PC-9 (cell line): ENCODE measurements at regions not wholly inside any gene's neighbourhood (a gene's known extent, or its start where the extent isn't known, plus 50 kb on each side); places are given as distances from the start of the nearest gene placed in this dataset.

Source experiments
- BruUV-seq: library from RNA; stranded (reverse); fragments of 400-500 nt; replicated peaks from 2 replicates; lab custom pipeline; 2021; lab: Mats Ljungman, UMichigan
- CTCF ChIA-PET: fragments of 300-600 bp; sonication (Branson Sonifier 250); formaldehyde crosslinking; loops from one replicate; lab custom pipeline; 2022; ENCODE audit warnings: antibody characterized with exemption; lab: Charles Lee
- POLR2A ChIA-PET: fragments of 300-600 bp; sonication (Branson Sonifier 250); formaldehyde crosslinking; loops from one replicate; lab custom pipeline; 2022; ENCODE audit warnings: antibody characterized with exemption; ENCODE audit not compliant: unreplicated experiment; lab: Charles Lee
- DNase-seq, 2 experiments: peaks; one replicate each; pipeline versions ENCODE4 v3.0.0 to v3.0.0-alpha.2; 2015 to 2022; ENCODE audit warnings: mixed read lengths in 1 of 2
- H2AFZ ChIP-seq: fragments of 200-600 bp; sonication (generic); 2 replicates; pipeline ENCODE4 v1.8.1; 2017; ENCODE audit warnings: antibody characterized with exemption
- H3F3A ChIP-seq: fragments of 200-600 bp; sonication (generic); 2 replicates; pipeline ENCODE4 v1.8.1; 2017; ENCODE audit warnings: antibody characterized with exemption, mild to moderate bottlenecking, low read depth; ENCODE audit not compliant: insufficient read depth
- H3K27ac ChIP-seq: fragments of 200-600 bp; sonication (generic); 2 replicates; pipeline ENCODE4 v1.6.1; 2016; ENCODE audit warnings: mixed run types
- H3K27me3 ChIP-seq: fragments of 200-600 bp; sonication (generic); 2 replicates; pipeline ENCODE4 v1.6.1; 2016; ENCODE audit warnings: low read depth, mixed run types; ENCODE audit not compliant: insufficient read depth
- H3K36me3 ChIP-seq: fragments of 200-600 bp; sonication (generic); 2 replicates; pipeline ENCODE4 v1.6.1; 2016; ENCODE audit warnings: low read depth, mixed run types
- H3K4me1 ChIP-seq: fragments of 200-600 bp; sonication (generic); replicated peaks from 2 replicates; pipeline ENCODE4 v1.6.1; 2016; ENCODE audit warnings: mixed run types; ENCODE audit not compliant: insufficient read depth
- H3K4me2 ChIP-seq: fragments of 200-600 bp; sonication (generic); 2 replicates; pipeline ENCODE4 v1.6.1; 2017; ENCODE audit warnings: mixed run types
- H3K4me3 ChIP-seq: fragments of 200-600 bp; sonication (generic); 2 replicates; pipeline ENCODE4 v1.6.1; 2016; ENCODE audit warnings: mixed run types
- H3K79me2 ChIP-seq: fragments of 200-600 bp; sonication (generic); 2 replicates; pipeline ENCODE4 v1.6.1; 2017; ENCODE audit warnings: low read depth, mixed run types
- H3K9me2 ChIP-seq: fragments of 200-600 bp; sonication (generic); 2 replicates; pipeline ENCODE4 v1.8.1; 2017; ENCODE audit warnings: mild to moderate bottlenecking; ENCODE audit not compliant: insufficient read depth
- H3K9me3 ChIP-seq: fragments of 200-600 bp; sonication (generic); 2 replicates; pipeline ENCODE4 v1.8.1; 2016; ENCODE audit warnings: low read depth; ENCODE audit not compliant: insufficient read depth
- H4K20me1 ChIP-seq: fragments of 200-600 bp; sonication (generic); 2 replicates; pipeline ENCODE4 v1.8.1; 2017; ENCODE audit not compliant: insufficient read depth
- CTCF ChIP-seq: fragments of 200-600 bp; sonication (generic); conservative IDR thresholded peaks from 2 replicates; pipeline ENCODE4 v1.6.1; 2017; ENCODE audit warnings: mixed run types, antibody characterized with exemption, mild to moderate bottlenecking, moderate library complexity
- EZH2 ChIP-seq: fragments of 200-600 bp; sonication (generic); IDR thresholded peaks from 2 replicates; pipeline ENCODE4 v1.8.0; 2017; ENCODE audit warnings: antibody characterized with exemption, low read depth
- intact Hi-C: fragments of 100-400 bp; cut with micrococcal nuclease; formaldehyde crosslinking; loops from one replicate; pipeline ENCODE4 v1.10.0; 2022; ENCODE audit not compliant: unreplicated experiment

GRCh38 chr20:57076152-57076652 is 190.2 kb downstream of the BMP7 start:
- H2AFZ ChIP-seq: peak overlapping the region; percentile 61; the same call in 1 of the 2 replicates

GRCh38 chr20:57076951-57077350 is 189.5 kb downstream of the BMP7 start:
- no TSS peak for BruUV-seq
- Histone ChIP-seq H3K79me2 (no peaks in the 10 kb centered on the region), H3K4me1 (peaks cover 20% of the 10 kb centered on the region), H2AFZ (peak overlapping the region; percentile 61; the same call in 1 of the 2 replicates), H3F3A (peaks cover 22% of the 10 kb centered on the region), H3K27ac (peak overlapping the region; percentile 70), H3K4me3 (no peak overlapping the region), H4K20me1 (no peaks in the 10 kb centered on the region), H3K9me2 (no peaks in the 10 kb centered on the region), H3K4me2 (peak overlapping the region; percentile 65), H3K36me3 (no peaks in the 10 kb centered on the region), H3K27me3 (no peaks in the 10 kb centered on the region), H3K9me3 (peaks cover 18% of the 10 kb centered on the region; the same call in 1 of the 2 replicates)
- TF ChIP-seq EZH2: no peak
- no peak for TF ChIP-seq CTCF
- POLR2A ChIA-PET: no interaction called here
- CTCF ChIA-PET: interaction anchor here (1.1 kb wide), 1 partner anchor 11 kb away, joined by 3 read pairs; no protein-coding TSS in a partner anchor
- no peak for DNase-seq
- intact Hi-C loops: no loop called here

More at GRCh38 chr20:57076152-57076652, 190.2 kb downstream of the BMP7 start:
- Histone ChIP-seq H3K4me1 (peaks cover 27% of the 10 kb centered on the region), H3K9me2 (no peaks in the 10 kb centered on the region), H3K4me2 (peak overlapping the region; percentile 65), H3K4me3 (peak overlapping the region; percentile 10; the same call in 1 of the 2 replicates), H3K27me3 (no peaks in the 10 kb centered on the region), H3K36me3 (no peaks in the 10 kb centered on the region), H3K9me3 (peaks cover 18% of the 10 kb centered on the region; the same call in 1 of the 2 replicates), H4K20me1 (no peaks in the 10 kb centered on the region), H3K27ac (peak overlapping the region; percentile 70), H3F3A (peaks cover 22% of the 10 kb centered on the region), H3K79me2 (no peaks in the 10 kb centered on the region)
- peak; percentile 33 to 87 for DNase-seq
- no TSS peak for BruUV-seq
- POLR2A ChIA-PET: no interaction called here
- TF ChIP-seq CTCF (no peak), EZH2 (no peak)
- CTCF ChIA-PET: interaction anchor here (1.1 kb wide), 1 partner anchor 10 kb away, joined by 3 read pairs; no protein-coding TSS in a partner anchor
- intact Hi-C loops: no loop called here

- H3K27ac ChIP-seq: no peak overlapping the region
- peaks cover 24% of the 10 kb centered on the region for H3F3A ChIP-seq
- intact Hi-C loops: no loop called here
- CTCF ChIA-PET: no interaction called here
- H3K4me1 ChIP-seq: peaks cover 20% of the 10 kb centered on the region
- no peak for DNase-seq
- no TSS peak for BruUV-seq
- no peaks in the 10 kb centered on the region for H4K20me1 ChIP-seq
- H3K4me2 ChIP-seq: no peak overlapping the region
- H3K4me3 ChIP-seq: no peak overlapping the region
- no peaks in the 10 kb centered on the region for H3K27me3 ChIP-seq
- H3K79me2 ChIP-seq: no peaks in the 10 kb centered on the region
- H3K9me3 ChIP-seq: peaks cover 18% of the 10 kb centered on the region; the same call in 1 of the 2 replicates
- POLR2A ChIA-PET: no interaction called here
- no peaks in the 10 kb centered on the region for H3K9me2 ChIP-seq
- no peak for TF ChIP-seq CTCF
- no peak for TF ChIP-seq EZH2
- no peaks in the 10 kb centered on the region for H3K36me3 ChIP-seq
- H2AFZ ChIP-seq: no peak overlapping the region
Measured at GRCh38 chr20:57078116-57078515, 188.3 kb downstream of the BMP7 start.
